ENCODE measurements at regions not wholly inside any gene's neighbourhood (a gene's known extent, or its start where the extent isn't known, plus 50 kb on each side); places are given as distances from the start of the nearest gene placed in this dataset.
"Not testable (repeated sequence)": the region's sequence is repeated elsewhere in the genome, so short reads cannot be mapped to it uniquely, and the experiment has no call there.

DNA sequence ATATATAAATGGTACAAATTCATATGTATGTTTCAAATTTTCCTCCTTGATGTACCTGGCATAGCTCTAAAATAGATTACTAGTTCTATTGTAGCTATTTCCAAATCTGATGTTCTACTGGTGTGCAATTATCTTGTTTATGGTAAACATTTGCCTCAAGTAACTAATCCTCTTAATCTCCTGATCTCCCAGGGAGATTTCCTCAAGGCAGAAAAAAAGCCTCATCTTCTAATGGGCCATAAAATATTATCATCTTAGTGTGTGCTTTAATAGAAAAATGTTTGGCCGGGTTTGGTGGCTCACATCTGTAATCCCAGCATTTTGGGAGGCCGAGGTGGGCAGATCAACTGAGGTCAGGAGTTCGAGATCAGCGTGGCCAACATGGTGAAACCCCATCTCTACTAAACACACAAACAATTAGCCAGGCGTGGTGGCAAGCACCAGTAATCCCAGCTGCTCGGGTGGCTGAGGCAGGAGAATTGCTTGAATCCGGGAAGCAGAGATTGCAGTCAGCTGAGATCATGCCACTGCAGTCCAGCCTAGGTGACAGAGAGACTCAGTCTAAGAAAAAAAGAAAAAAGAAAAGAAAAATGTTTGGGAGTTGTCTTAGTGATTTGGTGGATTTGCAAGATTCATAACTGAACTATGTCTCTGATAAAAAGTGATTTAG is 498.9 kb upstream of the SLITRK5 start:
- in situ Hi-C loops (cut with HindIII; ENCODE audit: low pct_unique_long_range_greater_than_20kb, low sequenced_read_pairs), result no loop called here
- no peak for DNase-seq (ENCODE audit: low read depth)

DNA sequence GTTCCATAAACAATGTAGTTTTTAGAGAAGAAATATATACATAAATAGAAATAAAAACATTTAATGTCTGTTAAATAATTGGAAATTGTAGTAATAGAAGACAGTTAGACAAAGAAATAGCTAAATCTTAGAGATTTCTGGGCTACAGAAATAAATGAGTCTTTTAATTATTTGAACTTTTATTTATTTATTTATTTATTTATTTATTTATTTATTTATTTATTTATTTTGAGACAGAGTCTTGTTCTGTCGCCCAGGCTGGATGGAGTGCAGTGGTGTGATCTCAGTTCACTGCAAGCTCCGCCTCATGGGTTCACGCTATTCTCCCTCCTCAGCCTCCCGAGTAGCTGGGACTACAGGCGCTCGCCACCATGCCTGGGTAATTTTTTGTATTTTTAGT is 486.0 kb upstream of the SLITRK5 start:
- in situ Hi-C loops (cut with HindIII; ENCODE audit: low pct_unique_long_range_greater_than_20kb, low sequenced_read_pairs); DNase-seq (ENCODE audit: low read depth): not testable (repeated sequence)

DNA sequence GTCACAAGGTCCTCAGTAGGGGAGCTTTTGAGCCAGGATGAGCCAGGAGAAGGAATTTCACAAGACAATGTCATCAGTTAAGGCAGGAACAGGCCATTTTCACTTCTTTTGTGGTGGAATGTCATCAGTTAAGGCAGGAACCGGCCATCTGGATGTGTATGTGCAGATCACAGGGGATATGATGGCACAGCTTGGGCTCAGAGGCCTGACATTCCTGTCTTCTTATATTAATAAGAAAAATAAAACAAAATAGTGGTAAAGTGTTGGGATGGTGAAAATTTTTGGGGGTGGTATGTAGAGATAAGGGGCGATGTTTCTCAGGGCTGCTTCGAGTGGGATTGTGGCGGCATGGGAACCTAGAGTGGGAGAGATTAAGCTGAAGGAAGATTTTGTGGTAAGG is 484.5 kb upstream of the SLITRK5 start:
- in situ Hi-C loops (cut with HindIII; ENCODE audit: low pct_unique_long_range_greater_than_20kb, low sequenced_read_pairs); DNase-seq (ENCODE audit: low read depth): not testable (repeated sequence)

DNA sequence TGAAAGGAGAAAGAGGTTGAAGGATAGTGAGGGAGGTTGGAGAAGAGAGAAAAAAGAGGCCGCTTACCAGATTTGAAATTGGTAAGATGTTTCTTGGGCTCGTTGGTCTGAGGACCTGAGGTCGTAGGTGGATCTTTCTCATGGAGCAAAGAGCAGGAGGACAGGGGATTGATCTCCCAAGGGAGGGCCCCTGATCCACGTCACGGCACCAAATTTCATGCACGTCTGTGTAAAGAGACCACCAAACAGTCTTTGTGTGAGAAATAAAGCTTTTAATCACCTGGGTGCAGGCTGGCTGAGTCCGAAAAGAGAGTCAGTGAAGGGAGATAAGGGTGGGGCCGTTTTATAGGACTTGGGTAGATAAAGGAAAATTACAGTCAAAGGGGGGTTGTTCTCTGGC is 479.7 kb upstream of the SLITRK5 start:
- in situ Hi-C loops (cut with HindIII; ENCODE audit: low pct_unique_long_range_greater_than_20kb, low sequenced_read_pairs); DNase-seq (ENCODE audit: low read depth): not testable (repeated sequence)

DNA sequence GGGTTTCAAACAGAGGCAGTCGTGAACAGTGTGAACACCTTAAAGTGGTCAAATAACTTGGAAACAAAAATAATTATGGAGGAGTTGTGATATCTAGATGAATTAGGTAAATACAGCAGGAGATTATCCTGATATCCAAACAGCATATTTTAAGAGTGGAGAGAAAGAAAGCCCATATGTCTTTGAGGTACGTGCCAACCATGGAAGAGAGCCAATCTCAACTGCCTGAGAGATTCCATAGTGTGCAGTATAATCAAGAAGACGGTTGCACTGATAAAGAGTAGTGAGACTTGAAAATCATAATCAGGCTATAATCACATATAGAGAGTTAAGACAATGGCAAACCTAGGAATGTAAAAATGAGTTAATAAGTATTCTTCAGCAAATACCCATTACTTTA is 472.8 kb upstream of the SLITRK5 start:
- DNase-seq (ENCODE audit: low read depth), result no peak
- in situ Hi-C loops (cut with HindIII; ENCODE audit: low pct_unique_long_range_greater_than_20kb, low sequenced_read_pairs), result no loop called here

DNA sequence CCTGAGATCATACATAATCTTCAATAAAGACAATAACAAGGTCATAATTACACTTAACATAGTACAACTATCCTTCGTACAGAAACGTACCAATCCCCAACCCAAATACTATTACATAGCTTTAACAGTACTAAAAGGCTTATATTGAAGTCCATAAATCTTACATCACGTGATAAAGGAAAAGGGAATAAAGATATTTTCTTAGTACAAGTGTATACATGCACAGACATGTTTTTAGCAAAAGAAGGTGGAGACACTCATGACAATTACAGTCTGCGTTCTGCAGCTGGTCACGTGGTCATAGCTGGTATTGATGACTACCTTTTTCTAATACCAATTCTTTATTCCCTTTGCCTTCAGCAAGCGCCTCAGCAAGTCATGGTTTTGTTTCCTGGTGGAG is 464.5 kb upstream of the SLITRK5 start:
- in situ Hi-C loops (cut with HindIII; ENCODE audit: low pct_unique_long_range_greater_than_20kb, low sequenced_read_pairs), result no loop called here
- no peak for DNase-seq (ENCODE audit: low read depth)

DNA sequence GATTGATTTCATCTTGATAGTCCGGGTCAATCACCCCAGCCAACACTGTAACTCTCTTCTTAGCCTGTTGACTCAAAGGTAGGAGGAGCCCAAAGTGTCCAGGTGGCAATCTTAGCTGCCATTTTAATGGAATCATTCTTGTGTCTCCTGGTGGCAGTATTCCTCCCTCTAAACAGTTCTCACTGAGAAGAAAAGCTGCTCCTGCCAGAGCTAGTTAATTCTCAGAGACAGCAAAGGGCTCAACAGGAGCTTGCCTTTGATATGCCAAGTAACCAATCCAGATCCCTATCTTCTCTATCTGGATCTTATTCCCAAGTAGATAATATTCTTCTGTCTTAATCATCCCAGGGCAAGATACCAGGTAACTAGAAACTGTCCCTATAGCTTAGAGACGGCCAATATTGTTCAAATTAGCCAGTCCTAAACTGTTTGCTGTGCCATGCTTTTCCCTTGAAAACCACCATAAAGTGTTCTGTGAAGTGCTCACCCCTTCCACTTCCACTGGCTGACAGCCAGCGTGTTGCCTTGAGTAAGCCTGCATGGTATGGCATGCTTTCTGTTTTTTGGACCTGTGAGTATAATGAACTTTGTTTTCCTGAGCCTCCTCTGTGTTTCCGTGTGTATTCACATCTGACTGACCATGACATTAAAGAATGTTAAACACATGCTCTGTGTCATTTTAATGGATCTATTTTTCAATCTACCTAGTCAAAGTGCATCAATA is 463.7 kb upstream of the SLITRK5 start:
- in situ Hi-C loops (cut with HindIII; ENCODE audit: low pct_unique_long_range_greater_than_20kb, low sequenced_read_pairs), result no loop called here
- DNase-seq (ENCODE audit: low read depth), result no peak

DNA sequence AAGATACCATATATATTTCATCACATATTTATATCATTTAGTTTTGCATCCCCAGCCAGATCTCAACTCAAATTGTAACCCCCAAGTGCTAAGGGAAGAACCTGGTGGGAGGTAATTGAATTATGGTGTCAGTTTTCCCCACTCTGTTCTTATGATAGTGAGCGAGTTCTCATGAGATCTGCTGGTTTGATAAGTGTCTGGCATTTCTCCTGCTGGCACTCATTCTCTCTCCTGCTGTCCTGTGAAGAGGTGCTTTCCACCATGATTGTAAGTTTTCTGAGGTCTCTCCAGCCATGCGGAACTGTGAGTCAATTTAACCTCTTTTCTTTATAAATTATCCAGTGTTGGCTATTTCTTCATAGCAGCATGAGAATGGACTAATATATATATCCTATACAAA is 462.5 kb upstream of the SLITRK5 start:
- DNase-seq (ENCODE audit: low read depth), result no peak
- in situ Hi-C loops (cut with HindIII; ENCODE audit: low pct_unique_long_range_greater_than_20kb, low sequenced_read_pairs), result no loop called here

DNA sequence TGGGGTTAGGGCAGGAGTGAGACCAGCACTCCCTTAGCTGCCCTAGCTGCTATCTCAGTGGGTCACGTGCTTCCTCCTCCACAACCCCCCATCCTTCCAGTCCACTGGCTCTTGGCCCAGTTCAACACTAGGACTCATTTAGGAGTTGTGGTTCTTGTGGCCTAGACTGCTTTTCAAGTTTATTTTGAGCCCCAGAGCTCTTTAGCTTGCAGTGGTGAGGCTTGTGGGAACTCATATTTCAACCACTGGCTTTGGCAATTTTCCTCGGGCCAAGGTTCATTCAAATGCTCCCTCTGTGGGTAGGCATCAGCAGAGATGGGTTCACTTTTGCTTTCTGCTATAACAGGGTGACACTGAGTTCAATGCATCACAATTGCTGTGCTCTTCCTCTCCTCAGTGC is 436.2 kb upstream of the SLITRK5 start:
- no peak for DNase-seq (ENCODE audit: low read depth)
- in situ Hi-C loops (cut with HindIII; ENCODE audit: low pct_unique_long_range_greater_than_20kb, low sequenced_read_pairs), result no loop called here

DNA sequence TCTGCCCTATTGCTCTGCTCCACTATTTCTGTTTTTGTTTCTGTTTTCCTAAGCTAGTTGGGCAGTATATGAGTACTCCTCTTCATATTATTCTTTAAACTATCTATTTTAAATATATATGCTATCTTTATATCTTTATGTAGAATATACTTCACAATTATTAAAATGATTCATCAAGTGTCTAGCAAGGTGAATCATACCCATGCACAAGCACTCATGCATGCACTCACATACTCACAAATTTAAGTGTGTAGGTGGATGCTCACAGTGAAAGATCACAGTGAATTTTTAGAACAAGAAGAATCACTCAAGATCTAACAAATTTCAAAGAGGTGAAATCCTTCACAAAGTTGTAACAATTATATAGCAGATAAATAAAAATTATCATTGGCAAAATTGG is 435.6 kb upstream of the SLITRK5 start:
- in situ Hi-C loops (cut with HindIII; ENCODE audit: low pct_unique_long_range_greater_than_20kb, low sequenced_read_pairs), result no loop called here
- no peak for DNase-seq (ENCODE audit: low read depth)

DNA sequence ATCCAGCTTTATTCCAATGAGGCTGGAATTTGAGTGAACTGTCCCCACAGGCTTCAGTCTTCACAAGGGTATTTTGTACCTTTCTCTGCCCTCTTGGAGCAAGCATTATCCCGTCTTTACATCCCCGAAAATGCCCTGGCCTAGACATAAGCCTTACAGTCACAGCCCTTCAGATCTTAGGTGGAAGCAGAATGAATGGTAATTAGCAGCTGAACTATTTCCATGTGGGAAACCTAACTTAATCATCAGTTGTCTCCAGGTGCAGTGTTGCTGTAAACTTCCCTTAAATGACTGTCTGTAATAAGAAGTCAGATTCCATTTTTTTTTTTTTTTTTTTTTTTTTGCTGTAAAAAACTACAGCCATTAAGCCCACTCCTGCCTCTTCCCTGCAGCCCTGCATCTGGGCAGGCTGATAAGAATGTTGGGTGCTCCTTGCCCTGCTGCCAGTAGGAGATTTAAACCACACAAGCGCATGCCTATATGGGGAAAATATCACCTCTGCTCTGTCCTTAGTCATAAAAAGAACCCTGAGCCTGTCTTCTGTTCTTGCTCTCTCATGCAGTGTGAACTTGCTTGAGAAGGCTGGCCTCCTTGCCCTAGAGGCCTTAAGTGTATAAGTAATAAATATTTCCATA is 426.8 kb upstream of the SLITRK5 start:
- no peak for DNase-seq (ENCODE audit: low read depth)
- in situ Hi-C loops (cut with HindIII; ENCODE audit: low pct_unique_long_range_greater_than_20kb, low sequenced_read_pairs), result no loop called here

DNA sequence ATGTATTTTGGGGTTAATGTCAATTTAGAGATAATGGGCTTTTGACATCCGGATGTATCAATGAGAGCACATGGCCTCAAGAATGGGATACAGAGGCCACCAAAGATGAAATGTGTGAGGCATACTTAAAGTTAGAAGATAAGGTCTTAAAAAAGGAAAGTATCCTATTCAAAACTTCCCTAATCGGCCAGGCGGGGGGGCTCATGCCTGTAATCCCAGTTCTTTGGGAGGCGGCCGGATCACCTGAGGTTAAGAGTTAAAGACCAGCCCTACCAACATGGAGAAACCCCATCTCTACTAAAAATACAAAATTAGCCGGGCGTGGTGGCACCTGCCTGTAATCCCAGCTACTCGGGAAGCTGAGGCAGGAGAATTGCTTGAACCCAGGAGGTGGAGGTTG is 421.3 kb upstream of the SLITRK5 start:
- in situ Hi-C loops (cut with HindIII; ENCODE audit: low pct_unique_long_range_greater_than_20kb, low sequenced_read_pairs); DNase-seq (ENCODE audit: low read depth): not testable (repeated sequence)

DNA sequence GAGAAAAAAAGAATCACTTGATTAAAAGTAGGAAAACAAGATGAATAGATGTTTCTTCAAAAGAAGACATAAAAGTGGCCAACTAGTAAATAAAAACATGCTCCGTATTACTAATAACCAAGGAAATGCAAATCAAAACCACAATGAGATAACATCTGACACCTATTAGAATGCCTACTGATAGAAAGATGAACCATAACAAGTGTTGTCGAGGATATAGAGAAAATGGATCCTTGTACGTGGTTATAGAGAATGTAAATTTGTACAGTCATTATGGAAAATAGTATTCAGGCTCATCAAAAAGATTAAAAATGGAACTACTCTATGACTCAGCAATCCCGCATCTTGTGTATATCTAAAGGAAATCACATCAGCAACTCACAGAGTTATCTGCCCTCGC is 415.8 kb upstream of the SLITRK5 start:
- in situ Hi-C loops (cut with HindIII; ENCODE audit: low pct_unique_long_range_greater_than_20kb, low sequenced_read_pairs), result no loop called here
- DNase-seq (ENCODE audit: low read depth), result no peak

DNA sequence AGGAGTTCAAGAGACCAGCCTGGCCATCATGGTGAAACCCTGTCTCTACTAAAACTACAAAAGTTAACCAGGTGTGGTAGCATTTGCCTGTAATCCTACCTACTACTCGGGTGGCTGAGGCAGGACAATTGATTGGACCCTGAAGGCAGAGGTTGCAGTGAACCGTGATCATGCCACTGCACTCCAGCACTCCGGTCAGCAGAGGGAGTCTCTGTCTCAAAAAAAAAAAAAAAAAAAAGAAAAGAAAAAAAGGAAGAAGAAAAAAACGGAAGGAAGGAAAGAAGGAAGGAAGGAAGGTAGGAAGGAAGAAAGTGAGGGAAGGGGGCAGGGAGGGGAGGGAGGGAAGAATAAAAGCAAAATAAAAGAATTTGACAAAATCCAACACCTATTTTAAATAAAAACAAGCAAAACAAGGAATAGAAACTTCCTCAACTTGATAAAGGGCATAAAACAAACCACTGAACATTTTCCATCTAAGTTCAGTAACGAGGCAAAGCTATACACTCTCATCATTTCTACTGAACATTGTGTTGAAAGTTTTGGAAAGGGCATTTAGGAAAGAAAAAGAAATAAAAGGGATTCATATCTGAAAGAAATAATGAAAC is 411.6 kb upstream of the SLITRK5 start:
- DNase-seq (ENCODE audit: low read depth), result peak; percentile 29
- in situ Hi-C loops (cut with HindIII; ENCODE audit: low pct_unique_long_range_greater_than_20kb, low sequenced_read_pairs), result no loop called here

DNA sequence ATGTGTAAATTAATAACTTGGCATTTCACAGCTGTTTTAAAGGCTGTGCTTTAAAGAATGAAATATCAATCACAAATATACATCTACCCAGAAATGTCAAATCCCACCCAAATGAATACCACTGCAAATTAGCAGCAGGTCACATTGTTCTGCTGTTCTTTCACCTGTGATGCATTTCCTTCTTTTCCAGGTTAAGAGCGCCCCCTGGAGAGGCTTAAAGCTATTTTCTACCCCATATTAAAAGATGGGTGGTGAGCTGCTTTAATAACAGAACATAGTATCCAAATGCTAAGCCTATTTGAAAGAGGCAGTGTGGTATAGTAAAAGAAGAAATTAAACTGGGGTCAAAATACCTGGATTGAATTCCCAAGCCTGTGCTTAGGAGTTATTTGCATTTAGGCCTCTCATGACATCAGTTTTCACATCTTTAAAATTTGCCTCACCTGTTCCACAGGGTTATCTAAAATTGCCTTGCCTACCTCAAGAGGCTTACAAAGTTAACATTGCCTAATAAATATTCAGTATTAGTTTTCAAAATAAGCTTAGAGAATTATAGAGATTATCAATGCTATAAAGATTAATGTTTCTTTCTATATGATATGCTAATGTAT is 396.9 kb upstream of the SLITRK5 start:
- in situ Hi-C loops (cut with HindIII; ENCODE audit: low pct_unique_long_range_greater_than_20kb, low sequenced_read_pairs), result no loop called here
- DNase-seq (ENCODE audit: low read depth), result peak; percentile 44

DNA sequence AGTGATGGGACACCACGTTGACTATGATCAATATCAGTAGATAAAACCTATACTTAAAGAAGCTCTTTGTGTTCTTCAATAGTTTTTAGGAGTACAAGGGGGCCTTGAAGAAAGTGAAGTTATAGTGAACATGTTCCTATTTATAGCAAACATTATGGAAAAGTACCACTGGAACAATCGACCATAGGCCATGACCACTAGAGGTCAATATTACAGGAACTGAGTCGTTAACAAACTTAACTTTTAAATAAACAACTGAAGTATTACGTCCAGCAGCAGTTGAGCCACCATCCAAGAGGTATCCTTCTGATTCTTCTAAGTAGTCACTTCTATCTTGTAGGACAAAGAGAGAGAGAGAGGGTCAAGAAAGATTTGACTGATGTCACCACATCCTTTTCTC is 391.0 kb upstream of the SLITRK5 start:
- in situ Hi-C loops (cut with HindIII; ENCODE audit: low pct_unique_long_range_greater_than_20kb, low sequenced_read_pairs), result no loop called here
- DNase-seq (ENCODE audit: low read depth), result no peak

DNA sequence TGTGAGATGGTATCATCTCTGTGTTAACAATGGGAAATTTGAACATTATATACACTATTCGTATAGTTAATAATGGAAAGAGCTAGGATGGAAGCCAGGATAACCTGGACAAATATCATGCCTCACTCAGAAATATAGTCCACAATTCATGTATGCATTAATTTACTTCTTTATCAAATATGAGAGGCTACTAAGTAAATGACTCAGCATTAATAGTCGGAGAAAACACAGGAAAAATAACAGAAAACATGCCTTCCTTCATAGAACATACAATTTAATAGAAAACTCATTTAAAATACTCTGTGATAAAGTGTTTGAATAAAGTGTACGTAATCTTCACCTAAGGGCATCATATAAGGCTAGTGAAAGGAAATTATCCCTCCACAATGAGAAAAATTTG is 383.4 kb upstream of the SLITRK5 start:
- no peak for DNase-seq (ENCODE audit: low read depth)
- in situ Hi-C loops (cut with HindIII; ENCODE audit: low pct_unique_long_range_greater_than_20kb, low sequenced_read_pairs), result no loop called here

DNA sequence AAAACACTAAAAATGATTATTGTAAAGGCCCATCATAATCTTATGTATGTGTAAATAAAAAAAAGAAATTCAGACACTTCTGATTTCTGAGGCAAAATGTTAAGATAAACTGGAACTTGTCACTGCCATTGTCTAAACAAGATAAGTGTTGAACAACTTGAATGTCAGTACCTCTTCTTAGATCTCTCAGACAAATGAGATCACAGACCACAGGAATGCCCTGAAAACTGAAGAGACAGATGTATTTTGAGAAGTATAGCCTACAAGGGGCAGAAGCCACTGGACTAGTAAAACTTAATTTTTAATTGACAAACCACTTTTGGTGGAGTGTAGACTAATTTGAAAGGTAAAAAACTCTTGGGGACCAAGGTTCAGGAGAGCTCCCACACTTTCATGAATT is 375.5 kb upstream of the SLITRK5 start:
- in situ Hi-C loops (cut with HindIII; ENCODE audit: low pct_unique_long_range_greater_than_20kb, low sequenced_read_pairs), result no loop called here
- no peak for DNase-seq (ENCODE audit: low read depth)

DNA sequence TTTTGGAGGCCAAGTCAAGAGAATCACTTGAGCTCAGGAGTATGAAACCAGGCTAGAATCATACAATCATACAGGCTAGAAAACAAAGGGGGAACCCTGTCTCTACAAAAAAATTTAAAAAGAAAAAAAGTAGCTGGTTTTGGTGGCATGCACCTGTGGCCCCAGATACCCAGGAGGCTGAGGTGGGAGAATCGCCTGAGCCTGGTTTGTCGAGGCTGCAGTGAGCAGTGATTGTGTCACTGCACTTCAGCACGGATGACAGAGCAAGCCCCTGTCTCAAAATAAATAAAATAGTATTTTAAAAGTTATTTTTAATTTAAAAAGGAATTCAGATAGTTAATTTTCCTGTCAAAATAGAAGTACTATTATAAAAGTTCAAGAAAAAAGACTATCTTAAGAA is 369.1 kb upstream of the SLITRK5 start:
- in situ Hi-C loops (cut with HindIII; ENCODE audit: low pct_unique_long_range_greater_than_20kb, low sequenced_read_pairs), result no loop called here

More for the DNA sequence above, 369.1 kb upstream of the SLITRK5 start:
- no peak for DNase-seq (ENCODE audit: low read depth)
